Spleen (tissue), 7 donors: ENCODE measurements at regions not wholly inside any gene's neighbourhood (a gene's known extent, or its start where the extent isn't known, plus 50 kb on each side); places are given as distances from the start of the nearest gene placed in this dataset.

ENCODE experiments used
- CTCF ChIP-seq, 11 experiments: fragments of 200-600 bp in 7 of 11; fragments of 450-650 bp in 4 of 11; sonication (generic) in 4 of 11; IDR thresholded peaks in 8 of 11; conservative IDR thresholded peaks in 3 of 11; 1 replicate in 7 of 11; 2 replicates in 4 of 11; pipeline versions ENCODE4 v1.4.0 to v1.8.0; 2016 to 2021; ENCODE audit warnings: antibody characterized with exemption in 11 of 11, inconsistent platforms in 4 of 11, mild to moderate bottlenecking in 1 of 11
- POLR2A ChIP-seq, 3 donors: fragments of 450-650 bp; IDR thresholded peaks; one replicate each; pipeline ENCODE4 v1.5.1; 2017; ENCODE audit warnings: antibody characterized with exemption in 3 of 3, mild to moderate bottlenecking in 1 of 3
- donor health status: DM: no; HTN: no; CAD: no; lungs with moderate emphysema.
- donor health status: DM: no; HTN: no; CAD: no.
- donor health status: DM: no; HTN: no; CAD: no.

- TF ChIP-seq CTCF (IDR thresholded peaks at IDR 0.05 in 8 of 11, conservative IDR thresholded peaks at IDR 0.05 in 3 of 11) (no peak), POLR2A (IDR thresholded peaks at IDR 0.05) (no peak)
Measured at GRCh38 chr7:68401313-68401712, 1197.0 kb upstream of the AUTS2 start.
